Activated CD8-positive, alpha-beta T cell treated with anti-CD3 and anti-CD28 coated beads for 36 hours (primary cell): ENCODE measurements at regions not wholly inside any gene's neighbourhood (a gene's known extent, or its start where the extent isn't known, plus 50 kb on each side); places are given as distances from the start of the nearest gene placed in this dataset.

ENCODE experiments used
- ATAC-seq: fragments of 200-7000 bp; cut with Tn5 transposase; one replicate; pipeline ENCODE4 v1.10.0; 2021; ENCODE audit warnings: mild to moderate bottlenecking, moderate library complexity
- CTCF ChIA-PET: fragments of 350-600 bp; sonication (Branson Sonifier 250); formaldehyde crosslinking; loops from one replicate; lab custom pipeline; 2021; ENCODE audit warnings: antibody characterized with exemption; lab: Charles Lee
- POLR2A ChIA-PET: fragments of 350-600 bp; sonication (Branson Sonifier 250); formaldehyde crosslinking; loops from one replicate; lab custom pipeline; 2021; ENCODE audit warnings: antibody characterized with exemption; lab: Charles Lee
- DNase-seq: peaks from one replicate; pipeline ENCODE4 v3.0.0-alpha.2; 2020
- H3K27ac Mint-ChIP-seq: one replicate; pipeline ENCODE4 v1.8.0; 2021; ENCODE audit warnings: mild to moderate bottlenecking, mixed read lengths
- H3K27me3 Mint-ChIP-seq: one replicate; pipeline ENCODE4 v1.8.0; 2021; ENCODE audit warnings: mixed read lengths
- H3K36me3 Mint-ChIP-seq: one replicate; pipeline ENCODE4 v1.8.0; 2021; ENCODE audit warnings: low read depth, mixed read lengths
- H3K4me1 Mint-ChIP-seq: one replicate; pipeline ENCODE4 v1.8.0; 2021; ENCODE audit warnings: low read depth, mixed read lengths
- H3K4me3 Mint-ChIP-seq: one replicate; pipeline ENCODE4 v1.8.0; 2021; ENCODE audit warnings: mild to moderate bottlenecking, moderate library complexity, mixed read lengths
- H3K9me3 Mint-ChIP-seq: one replicate; pipeline ENCODE4 v1.8.0; 2021; ENCODE audit warnings: mixed read lengths
- intact Hi-C: fragments of 100-400 bp; cut with micrococcal nuclease; formaldehyde crosslinking; loops from one replicate; pipeline ENCODE4 v1.10.0; 2022
- TF ChIP-seq, protein P1 (sequence below): fragments of 200-600 bp; IDR thresholded peaks from one replicate; pipeline ENCODE4 v1.8.0; 2022; ENCODE audit warnings: antibody characterized with exemption, mild to moderate bottlenecking

DNA sequence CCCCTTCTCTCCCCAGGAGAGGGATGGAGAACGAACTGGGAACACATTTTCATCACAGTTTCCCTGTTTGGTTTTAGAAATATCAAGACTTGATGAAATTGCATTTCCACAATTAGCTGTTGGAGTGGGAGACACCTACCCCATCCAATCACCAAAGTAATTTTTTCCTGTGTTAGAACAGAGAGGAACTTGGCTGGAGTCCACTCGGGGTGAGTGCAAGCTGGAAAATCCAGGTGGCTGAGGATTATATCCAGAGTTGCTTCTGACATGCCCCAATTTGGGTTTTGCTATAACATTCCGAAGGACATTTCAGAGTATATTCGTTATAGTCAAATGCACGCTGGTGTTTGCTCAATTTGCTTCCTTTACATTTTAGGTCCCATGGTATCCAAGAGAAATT, 231.8 kb downstream of the C16orf95 start:
- H3K27me3 Mint-ChIP-seq, result peaks cover 3% of the 10 kb centered on the region
- no peak overlapping the region for H3K27ac Mint-ChIP-seq
- H3K4me3 Mint-ChIP-seq, result no peak overlapping the region
- no peaks in the 10 kb centered on the region for H3K4me1 Mint-ChIP-seq
- ChIA-PET POLR2A (no interaction called here), CTCF (no interaction called here)
- peaks cover 21% of the 10 kb centered on the region for H3K9me3 Mint-ChIP-seq
- H3K36me3 Mint-ChIP-seq, result no peaks in the 10 kb centered on the region
- intact Hi-C loops, result no loop called here
- TF ChIP-seq, protein P1, sequence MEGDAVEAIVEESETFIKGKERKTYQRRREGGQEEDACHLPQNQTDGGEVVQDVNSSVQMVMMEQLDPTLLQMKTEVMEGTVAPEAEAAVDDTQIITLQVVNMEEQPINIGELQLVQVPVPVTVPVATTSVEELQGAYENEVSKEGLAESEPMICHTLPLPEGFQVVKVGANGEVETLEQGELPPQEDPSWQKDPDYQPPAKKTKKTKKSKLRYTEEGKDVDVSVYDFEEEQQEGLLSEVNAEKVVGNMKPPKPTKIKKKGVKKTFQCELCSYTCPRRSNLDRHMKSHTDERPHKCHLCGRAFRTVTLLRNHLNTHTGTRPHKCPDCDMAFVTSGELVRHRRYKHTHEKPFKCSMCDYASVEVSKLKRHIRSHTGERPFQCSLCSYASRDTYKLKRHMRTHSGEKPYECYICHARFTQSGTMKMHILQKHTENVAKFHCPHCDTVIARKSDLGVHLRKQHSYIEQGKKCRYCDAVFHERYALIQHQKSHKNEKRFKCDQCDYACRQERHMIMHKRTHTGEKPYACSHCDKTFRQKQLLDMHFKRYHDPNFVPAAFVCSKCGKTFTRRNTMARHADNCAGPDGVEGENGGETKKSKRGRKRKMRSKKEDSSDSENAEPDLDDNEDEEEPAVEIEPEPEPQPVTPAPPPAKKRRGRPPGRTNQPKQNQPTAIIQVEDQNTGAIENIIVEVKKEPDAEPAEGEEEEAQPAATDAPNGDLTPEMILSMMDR, result no peak
- ATAC-seq, result no peak
- DNase-seq, result no peak

DNA sequence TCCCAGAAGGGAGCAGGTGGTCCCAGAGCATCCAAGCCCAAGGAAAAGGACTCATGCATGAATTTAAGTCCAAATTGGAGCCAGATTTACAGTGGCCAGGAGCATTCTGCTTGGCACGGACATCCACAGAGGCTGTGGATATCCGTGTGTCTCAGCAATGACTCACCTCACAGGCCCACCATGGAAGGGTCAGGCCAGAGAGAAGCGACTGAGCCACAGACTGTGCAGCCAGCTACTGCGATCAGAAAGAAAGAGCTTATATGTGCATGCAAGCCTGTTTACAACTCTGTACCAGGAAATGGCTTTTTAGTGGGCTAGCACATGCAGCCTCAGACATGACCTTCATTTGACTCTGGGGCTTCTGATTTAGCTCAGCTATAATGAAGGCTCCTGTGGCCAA, 231.0 kb downstream of the C16orf95 start:
- CTCF ChIA-PET, result no interaction called here
- no peak overlapping the region for H3K27ac Mint-ChIP-seq

DNA sequence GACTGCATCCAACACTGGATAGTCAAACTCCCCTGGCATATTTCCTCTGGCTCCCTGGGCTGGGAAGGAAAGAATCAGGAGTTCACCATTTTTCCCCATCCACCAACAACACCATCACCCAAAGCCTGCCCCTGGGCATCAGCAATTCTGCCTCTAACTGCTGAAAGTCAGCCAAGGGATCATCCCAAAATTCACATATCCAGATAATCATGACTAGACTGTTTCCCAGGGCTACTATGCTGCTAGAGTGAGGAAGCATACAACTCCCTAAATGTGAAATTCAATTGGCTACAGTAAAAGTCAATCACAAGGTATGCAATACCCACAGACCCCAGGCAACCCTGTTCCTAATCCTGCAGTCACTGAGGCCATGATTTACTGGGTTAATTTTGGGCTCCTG, 230.6 kb downstream of the C16orf95 start:
- Mint-ChIP-seq H3K4me3 (no peak overlapping the region), H3K27ac (no peak overlapping the region)
- DNase-seq, result no peak

More for the DNA sequence above, 231.0 kb downstream of the C16orf95 start:
- peaks cover 14% of the 10 kb centered on the region for H3K9me3 Mint-ChIP-seq
- no peaks in the 10 kb centered on the region for H3K36me3 Mint-ChIP-seq
- H3K4me3 Mint-ChIP-seq, result no peak overlapping the region
- intact Hi-C loops, result no loop called here
- TF ChIP-seq, protein P1, result no peak
- no peak for DNase-seq
- no peaks in the 10 kb centered on the region for H3K4me1 Mint-ChIP-seq
- H3K27me3 Mint-ChIP-seq, result peaks cover 3% of the 10 kb centered on the region
- POLR2A ChIA-PET, result no interaction called here
- no peak for ATAC-seq

DNA sequence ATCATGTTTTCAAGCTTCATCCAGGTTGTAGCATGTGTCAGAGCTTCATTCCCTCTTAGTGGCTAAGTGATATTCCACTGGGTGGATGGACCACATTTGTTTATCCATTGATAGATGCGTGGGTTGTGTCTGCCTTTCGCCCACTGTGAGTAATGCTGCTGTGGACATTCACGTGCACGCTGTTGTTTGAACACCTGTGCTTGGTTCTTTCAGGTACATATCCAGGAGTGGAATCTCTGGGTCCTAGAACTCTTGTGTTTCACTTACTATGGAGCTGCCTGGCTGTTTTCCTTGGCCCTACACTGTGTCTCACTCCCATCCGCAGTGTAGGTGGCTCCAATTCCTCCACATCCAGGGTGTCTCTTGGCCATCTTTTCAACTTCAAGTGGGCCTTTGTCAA, 224.2 kb downstream of the C16orf95 start:
- intact Hi-C loops, result no loop called here
- TF ChIP-seq, protein P1, result no peak
- POLR2A ChIA-PET, result no interaction called here
- Mint-ChIP-seq H3K9me3 (no peaks in the 10 kb centered on the region), H3K27me3 (peaks cover 3% of the 10 kb centered on the region), H3K4me1 (no peaks in the 10 kb centered on the region), H3K4me3 (no peak overlapping the region), H3K27ac (no peak overlapping the region), H3K36me3 (no peaks in the 10 kb centered on the region)
- CTCF ChIA-PET, result interaction anchor here (2.3 kb wide), 1 partner anchor 30 kb away, joined by 7 read pairs; no protein-coding TSS in a partner anchor
- ATAC-seq, result no peak
- DNase-seq, result no peak

More for the DNA sequence above, 230.6 kb downstream of the C16orf95 start:
- TF ChIP-seq, protein P1, result no peak
- no peak for ATAC-seq
- CTCF ChIA-PET, result no interaction called here
- intact Hi-C loops, result no loop called here
- Mint-ChIP-seq H3K27me3 (peaks cover 3% of the 10 kb centered on the region), H3K36me3 (no peaks in the 10 kb centered on the region), H3K4me1 (no peaks in the 10 kb centered on the region), H3K9me3 (peaks cover 12% of the 10 kb centered on the region)
- POLR2A ChIA-PET, result no interaction called here

DNA sequence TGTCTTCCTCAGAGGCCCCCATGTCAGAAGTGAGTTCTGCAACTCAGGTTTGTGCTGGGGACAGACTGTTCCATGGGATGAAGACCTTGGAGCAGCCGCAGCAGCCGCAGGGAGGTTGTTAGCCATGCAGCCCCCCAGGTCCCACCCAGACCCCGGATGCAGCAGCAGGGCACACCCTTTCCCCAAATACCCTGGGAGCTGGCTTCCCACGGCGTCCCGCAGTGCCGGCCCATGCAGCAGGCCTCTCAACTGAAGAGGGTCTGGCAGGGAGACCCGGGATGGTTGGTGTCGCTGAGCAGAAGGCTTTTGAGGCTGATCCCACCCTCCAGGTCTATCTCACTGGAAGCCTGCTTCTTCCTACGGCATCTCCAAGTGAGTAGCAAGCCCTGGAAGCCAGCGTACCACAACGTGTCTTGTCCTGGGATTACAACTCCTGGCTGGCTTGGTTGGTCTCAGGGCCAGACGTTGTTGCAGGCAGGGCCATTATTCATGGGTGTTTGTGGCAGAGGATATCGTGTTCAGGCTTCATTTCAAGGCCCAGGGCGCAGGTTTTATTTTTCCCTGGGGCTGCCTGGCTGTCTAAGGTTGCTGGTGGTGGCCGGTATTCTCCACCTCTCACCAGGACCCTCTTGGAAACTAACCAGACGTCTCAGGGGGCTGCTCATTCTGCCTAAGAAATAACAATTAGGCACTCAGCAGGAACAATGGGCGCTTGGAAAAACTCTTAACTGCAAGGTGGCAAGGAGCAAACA, 223.2 kb downstream of the C16orf95 start:
- POLR2A ChIA-PET, result no interaction called here
- TF ChIP-seq, protein P1, result no peak
- CTCF ChIA-PET, result interaction anchor here (1.2 to 2.3 kb wide), 2 partner anchors 17 to 31 kb away, joined by 5 to 7 read pairs; no protein-coding TSS in a partner anchor
- H3K27me3 Mint-ChIP-seq, result peaks cover under 1% of the 10 kb centered on the region
- H3K27ac Mint-ChIP-seq, result no peak overlapping the region
- DNase-seq (no peak), ATAC-seq (no peak)
- intact Hi-C loops, result no loop called here
- no peaks in the 10 kb centered on the region for H3K36me3 Mint-ChIP-seq
- H3K4me3 Mint-ChIP-seq, result no peak overlapping the region
- no peaks in the 10 kb centered on the region for H3K9me3 Mint-ChIP-seq
- H3K4me1 Mint-ChIP-seq, result no peaks in the 10 kb centered on the region
